Stimulated activated naive CD8-positive, alpha-beta T cell treated with anti-CD3 and anti-CD28 coated beads, Interleukin-15, Interleukin-2, amounts not matched to agents 100 U/mL and 50 U/mL, for 24 hours (primary cell): ENCODE measurements at regions not wholly inside any gene's neighbourhood (a gene's known extent, or its start where the extent isn't known, plus 50 kb on each side); places are given as distances from the start of the nearest gene placed in this dataset.

Experiments
- ATAC-seq: fragments of 150-1000 bp; cut with Tn5 transposase; one replicate; pipeline ENCODE4 v1.10.0; 2021
- DNase-seq: peaks from one replicate; pipeline ENCODE4 v3.0.0; 2021

DNA sequence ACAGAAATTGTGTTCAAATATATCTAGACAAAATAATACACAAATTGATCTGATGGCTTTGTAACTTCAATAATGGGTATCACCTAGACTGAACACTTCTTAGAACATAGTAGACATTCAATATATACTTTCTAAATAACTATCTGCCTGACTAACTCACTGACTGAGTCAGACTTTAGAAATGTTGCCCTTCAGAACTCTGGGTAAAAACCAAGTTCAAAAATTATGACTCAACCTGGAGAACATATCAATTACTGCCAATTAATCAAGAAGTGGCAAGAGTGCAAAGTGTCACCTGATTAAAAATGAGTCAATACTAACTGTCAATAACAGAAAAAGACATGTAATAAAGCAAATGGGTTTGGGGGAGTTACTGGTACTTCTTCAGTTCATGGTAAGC is 144.6 kb upstream of the TMCO5A start:
- no peak for DNase-seq

DNA sequence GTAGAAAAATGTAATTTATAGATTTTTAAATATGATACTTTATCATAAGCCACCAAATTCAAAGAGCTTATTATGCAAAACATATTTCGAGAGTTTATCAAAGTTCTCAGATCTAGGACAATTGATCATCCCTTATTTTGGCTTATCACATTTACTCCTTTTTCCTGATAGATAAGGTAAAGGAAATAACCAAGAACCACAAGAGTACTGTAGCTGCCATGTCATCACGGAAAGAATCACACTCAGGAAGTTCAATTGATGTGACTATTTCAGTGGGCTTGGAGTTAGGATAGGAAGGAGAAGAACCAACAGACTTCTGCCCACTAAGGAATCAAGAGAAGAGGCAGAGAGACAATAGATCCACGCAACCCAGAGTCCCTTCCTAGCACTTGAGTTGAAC is 142.7 kb upstream of the TMCO5A start:
- DNase-seq, result no peak
- ATAC-seq, result no peak

More for the DNA sequence above, 144.6 kb upstream of the TMCO5A start:
- no peak for ATAC-seq

- ATAC-seq (no peak), DNase-seq (no peak)
These were observed 142.1 kb upstream of the TMCO5A start for GRCh38 chr15:37792351-37792750.

GRCh38 chr15:37793851-37794250 is 140.6 kb upstream of the TMCO5A start:
- DNase-seq (no peak), ATAC-seq (no peak)

- no peak for ATAC-seq
- DNase-seq, result no peak
These were observed 139.5 kb upstream of the TMCO5A start for GRCh38 chr15:37794947-37795346.

DNA sequence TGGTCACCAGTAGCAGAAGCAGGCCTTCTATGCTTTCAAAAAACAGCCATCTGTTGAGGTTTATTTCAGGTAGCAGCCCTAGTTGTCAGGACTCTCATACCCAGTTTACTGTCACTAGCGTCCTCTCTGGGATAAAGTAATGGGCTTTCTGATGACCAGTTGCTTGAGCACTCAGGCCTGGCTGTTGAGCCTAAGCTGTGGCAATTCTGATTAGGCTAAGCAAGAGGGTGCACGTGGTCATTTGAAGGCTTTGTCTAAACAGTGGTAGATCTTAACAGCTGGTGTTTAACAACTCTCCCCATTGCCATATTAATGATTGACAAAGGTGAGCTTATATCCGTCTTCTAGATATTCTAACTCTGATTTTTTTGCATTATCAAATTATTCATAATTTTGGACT is 132.9 kb upstream of the TMCO5A start:
- ATAC-seq (no peak), DNase-seq (no peak)

DNA sequence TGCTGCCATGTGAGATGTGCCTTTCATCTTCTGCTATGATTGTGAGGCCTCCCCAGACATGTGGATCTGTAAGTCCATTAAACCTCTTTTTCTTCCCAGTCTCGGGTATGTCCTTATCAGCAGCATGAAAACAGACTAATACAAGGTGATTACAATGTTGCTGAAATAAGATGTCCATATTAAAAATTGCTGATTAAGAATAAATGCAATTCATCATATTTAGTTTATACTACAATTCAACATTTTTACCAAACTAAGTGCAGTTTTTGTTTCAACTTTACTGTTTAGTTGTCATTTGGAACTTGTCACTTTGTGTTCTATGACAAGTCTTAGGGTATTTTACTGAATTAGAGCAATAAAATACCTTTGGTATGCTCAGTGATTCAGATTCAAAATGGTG is 127.6 kb upstream of the TMCO5A start:
- DNase-seq (no peak), ATAC-seq (no peak)

DNA sequence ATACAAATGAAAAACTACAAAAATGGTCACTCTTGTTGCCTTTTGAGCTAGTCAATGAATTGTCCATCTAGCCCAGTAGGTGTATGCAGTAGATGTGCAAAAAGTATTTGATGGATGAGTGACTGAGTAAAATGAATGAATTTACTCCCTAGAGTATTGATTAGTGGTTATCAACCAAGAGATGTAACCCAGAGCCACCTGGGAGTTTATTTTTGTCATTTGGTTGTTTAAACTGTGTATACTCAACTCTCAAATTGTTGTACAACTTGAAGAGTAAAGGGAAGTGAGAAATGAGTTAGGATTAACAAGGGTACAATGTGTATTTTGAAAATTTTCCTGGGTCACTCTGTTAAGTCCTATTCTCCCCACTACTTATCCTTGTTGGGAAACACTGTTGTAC is 124.1 kb upstream of the TMCO5A start:
- no peak for DNase-seq
- no peak for ATAC-seq

- DNase-seq, result no peak
- ATAC-seq, result no peak
These were observed 121.1 kb upstream of the TMCO5A start for GRCh38 chr15:37813306-37813705.

DNA sequence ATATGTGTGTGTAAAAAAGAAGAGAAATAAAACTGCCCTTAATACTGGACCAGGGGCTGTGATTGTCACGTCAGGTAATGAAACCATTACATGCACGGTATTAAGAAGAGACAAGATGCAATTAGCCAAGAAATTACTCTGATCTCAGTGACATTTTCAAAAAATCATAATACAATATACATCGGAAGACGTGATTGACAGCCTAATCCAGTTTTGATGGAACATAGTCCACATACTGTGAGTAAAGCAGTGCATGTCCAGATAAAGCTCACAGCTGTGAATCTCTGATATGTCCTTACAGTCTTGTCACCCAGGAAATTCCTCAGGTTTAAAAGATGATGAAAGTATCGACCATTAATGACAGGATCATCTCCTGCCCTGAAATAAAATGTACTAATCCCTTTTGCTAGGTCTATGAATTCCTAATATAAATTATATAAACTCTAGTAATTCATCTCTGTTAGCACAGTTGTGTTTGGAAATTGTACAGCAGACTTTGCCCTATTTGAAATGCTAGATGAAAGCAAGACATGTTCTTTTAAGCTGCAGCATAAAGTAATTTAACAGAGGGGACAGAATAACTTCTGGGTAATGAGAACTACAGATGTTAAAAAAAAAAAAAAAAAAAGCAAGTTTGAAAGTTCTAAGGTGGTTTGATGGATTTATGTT is 119.5 kb upstream of the TMCO5A start:
- no peak for ATAC-seq
- DNase-seq, result no peak

DNA sequence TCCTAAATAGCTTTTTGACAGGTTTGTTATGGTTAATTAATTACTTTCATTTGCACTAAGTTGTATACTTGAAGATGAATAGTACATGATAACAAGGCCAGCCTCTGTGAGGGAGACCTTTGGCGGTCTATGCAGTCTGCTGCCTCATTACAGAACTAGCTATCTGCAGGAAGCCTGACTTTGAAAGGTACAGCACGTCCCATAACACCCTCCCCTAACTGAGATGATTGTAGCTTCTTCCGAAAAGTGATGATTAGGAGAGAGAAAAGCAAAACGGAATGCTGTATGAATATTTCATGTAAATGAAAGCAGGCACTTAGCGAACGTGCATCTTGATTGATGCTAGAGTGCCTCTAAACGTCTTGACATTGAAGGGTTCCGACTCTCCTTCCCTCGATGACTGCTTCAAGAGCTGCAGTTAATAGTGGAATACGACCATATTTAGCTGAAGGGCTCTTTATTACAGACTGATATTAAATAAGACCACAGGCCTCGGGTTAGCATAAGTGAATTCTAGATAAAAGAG is 116.2 kb upstream of the TMCO5A start:
- DNase-seq, result no peak
- no peak for ATAC-seq

- no peak for ATAC-seq
- DNase-seq, result no peak
These were observed 115.2 kb upstream of the TMCO5A start for GRCh38 chr15:37819191-37819590.

- DNase-seq (no peak), ATAC-seq (no peak)
These were observed 113.9 kb upstream of the TMCO5A start for GRCh38 chr15:37820380-37821128.

- DNase-seq (no peak), ATAC-seq (no peak)
These were observed 110.7 kb upstream of the TMCO5A start for GRCh38 chr15:37823601-37824275.

- DNase-seq (no peak), ATAC-seq (peak; percentile 36)
These were observed 109.6 kb upstream of the TMCO5A start for GRCh38 chr15:37824717-37825382.

DNA sequence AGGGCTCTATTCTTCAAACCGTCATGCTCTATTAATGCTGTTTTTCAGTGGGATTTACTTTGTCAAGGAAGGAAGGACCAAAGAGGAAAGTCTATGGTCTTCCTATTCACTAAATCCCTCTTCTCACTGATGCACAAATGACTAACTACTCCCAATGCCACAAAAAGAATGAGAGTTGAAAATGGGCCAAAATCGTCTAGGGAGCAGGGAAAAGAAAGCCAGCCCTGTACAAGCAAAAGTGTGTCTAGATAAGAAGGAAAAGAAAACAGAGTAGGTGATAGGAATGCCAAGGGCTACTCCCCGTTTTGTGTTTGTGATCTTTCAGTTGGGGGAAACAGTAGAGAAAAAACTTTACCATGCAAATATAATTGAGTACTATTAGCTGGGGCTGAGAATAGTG is 97.2 kb upstream of the TMCO5A start:
- DNase-seq (no peak), ATAC-seq (no peak)

- no peak for ATAC-seq
These were observed 86.7 kb upstream of the TMCO5A start for GRCh38 chr15:37847776-37848175.

GRCh38 chr15:37856109-37856508 is 78.3 kb upstream of the TMCO5A start:
- no peak for ATAC-seq
- DNase-seq, result no peak

More at GRCh38 chr15:37847776-37848175, 86.7 kb upstream of the TMCO5A start:
- no peak for DNase-seq

DNA sequence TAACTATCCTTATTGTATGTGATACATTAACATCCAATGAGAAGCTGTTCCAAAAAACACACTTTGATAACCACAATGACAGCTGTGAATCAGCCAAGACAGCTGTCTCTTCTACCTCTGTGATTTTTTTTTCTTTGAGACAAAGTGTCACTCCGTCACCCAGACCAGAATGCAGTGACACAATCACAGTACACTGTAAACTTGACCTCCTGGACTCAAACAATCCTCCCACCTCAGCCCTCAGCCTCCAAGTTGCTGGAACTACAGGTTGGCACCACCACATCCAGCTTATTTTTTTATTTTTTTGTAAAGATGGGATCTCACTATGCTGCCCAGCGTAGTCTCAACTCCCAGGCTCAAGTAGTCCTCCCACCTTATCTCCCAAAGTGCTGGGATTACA is 73.5 kb upstream of the TMCO5A start:
- ATAC-seq (no peak), DNase-seq (no peak)

- no peak for DNase-seq
- ATAC-seq, result no peak
These were observed 68.8 kb upstream of the TMCO5A start for GRCh38 chr15:37865687-37866086.

GRCh38 chr15:37870711-37871110 is 63.7 kb upstream of the TMCO5A start:
- DNase-seq (no peak), ATAC-seq (no peak)

GRCh38 chr15:37872661-37873060 is 61.8 kb upstream of the TMCO5A start:
- ATAC-seq (no peak), DNase-seq (no peak)

DNA sequence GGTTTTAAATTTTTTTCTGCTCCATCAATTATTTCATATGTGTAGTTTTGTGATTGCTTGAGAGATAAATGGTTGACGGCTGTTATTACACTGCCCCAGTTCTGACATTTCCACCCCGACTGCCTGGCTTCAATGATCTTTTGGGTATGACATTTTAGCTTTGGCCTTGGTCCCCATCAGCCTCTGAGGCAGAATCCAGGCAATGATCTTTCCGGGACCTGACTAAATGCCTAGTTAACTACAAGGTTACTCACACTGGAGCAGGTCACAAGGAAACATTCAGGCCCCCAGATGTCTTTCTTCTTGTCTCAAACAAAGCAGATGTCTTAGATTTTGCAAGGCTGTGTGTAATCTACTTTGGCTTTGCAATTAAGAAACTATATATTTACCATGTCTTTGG is 61.1 kb upstream of the TMCO5A start:
- no peak for DNase-seq
- no peak for ATAC-seq
